H9 (cell line): ENCODE measurements at regions not wholly inside any gene's neighbourhood (a gene's known extent, or its start where the extent isn't known, plus 50 kb on each side); places are given as distances from the start of the nearest gene placed in this dataset.
A peak's percentile ranks its signal among the peaks of the same experiment; 100 is the strongest.

Experiments
- DNase-seq: peaks from one replicate; pipeline ENCODE4 v3.0.0-alpha.2; 2017
- H2AFZ ChIP-seq: one replicate; pipeline ENCODE4 v1.6.1; 2013; ENCODE audit warnings: mild to moderate bottlenecking, low read length, control low read depth, moderate library complexity
- H2AK5ac ChIP-seq: 2 replicates; pipeline ENCODE4 v1.6.1; 2013; ENCODE audit warnings: low read length, control low read depth, mixed read lengths; ENCODE audit not compliant: insufficient read length
- H2BK120ac ChIP-seq: one replicate; pipeline ENCODE4 v1.6.1; 2013; ENCODE audit warnings: low read depth, mild to moderate bottlenecking, low read length, control low read depth, inconsistent platforms; ENCODE audit not compliant: poor library complexity, severe bottlenecking
- H2BK12ac ChIP-seq: 2 replicates; pipeline ENCODE4 v1.6.1; 2013; ENCODE audit warnings: low read length, control low read depth, mixed read lengths, low read depth; ENCODE audit not compliant: insufficient read length
- H2BK15ac ChIP-seq: 2 replicates; pipeline ENCODE4 v1.6.1; 2013; ENCODE audit warnings: low read depth, low read length, control low read depth
- H2BK20ac ChIP-seq: one replicate; pipeline ENCODE4 v1.6.1; 2013; ENCODE audit warnings: low read depth, mild to moderate bottlenecking, low read length, control low read depth, inconsistent platforms; ENCODE audit not compliant: poor library complexity, severe bottlenecking
- H2BK5ac ChIP-seq: 2 replicates; pipeline ENCODE4 v1.6.1; 2013; ENCODE audit warnings: low read length, control low read depth, mixed read lengths; ENCODE audit not compliant: insufficient read length
- H3K14ac ChIP-seq: 2 replicates; pipeline ENCODE4 v1.6.1; 2013; ENCODE audit warnings: low read length, control low read depth; ENCODE audit not compliant: insufficient read depth
- H3K18ac ChIP-seq: 2 replicates; pipeline ENCODE4 v1.6.1; 2013; ENCODE audit warnings: low read depth, mild to moderate bottlenecking, mixed read lengths, low read length, control low read depth; ENCODE audit not compliant: insufficient read length
- H3K23ac ChIP-seq: 2 replicates; pipeline ENCODE4 v1.6.1; 2013; ENCODE audit warnings: low read length, control low read depth, mixed read lengths, low read depth; ENCODE audit not compliant: insufficient read length
- H3K23me2 ChIP-seq: 2 replicates; pipeline ENCODE4 v1.6.1; 2013; ENCODE audit warnings: low read depth, mild to moderate bottlenecking, mixed read lengths, low read length, control low read depth; ENCODE audit not compliant: insufficient read length, poor library complexity, severe bottlenecking
- H3K27ac ChIP-seq: 2 replicates; pipeline ENCODE4 v1.5.1; 2013; ENCODE audit warnings: low read length, control low read depth, mixed read lengths, low read depth; ENCODE audit not compliant: insufficient read length
- H3K27me3 ChIP-seq: 2 replicates; pipeline ENCODE4 v1.6.1; 2013; ENCODE audit warnings: low read length, control low read depth, inconsistent platforms; ENCODE audit not compliant: insufficient read depth
- H3K4ac ChIP-seq: 2 replicates; pipeline ENCODE4 v1.6.1; 2013; ENCODE audit warnings: low read depth, mild to moderate bottlenecking, control low read depth, inconsistent platforms, low read length, moderate library complexity
- H3K4me1 ChIP-seq: 2 replicates; pipeline ENCODE4 v1.6.1; 2013; ENCODE audit warnings: low read length, control low read depth, inconsistent platforms; ENCODE audit not compliant: insufficient read depth
- H3K4me2 ChIP-seq: 2 replicates; pipeline ENCODE4 v1.6.1; 2013; ENCODE audit warnings: low read length, control low read depth, mixed read lengths; ENCODE audit not compliant: insufficient read length, insufficient read depth
- H3K56ac ChIP-seq: 2 replicates; pipeline ENCODE4 v1.6.1; 2013; ENCODE audit warnings: low read depth, mild to moderate bottlenecking, mixed read lengths, low read length, control low read depth; ENCODE audit not compliant: insufficient read length
- H3K79me1 ChIP-seq: 2 replicates; pipeline ENCODE4 v1.6.1; 2013; ENCODE audit warnings: low read depth, mild to moderate bottlenecking, moderate library complexity, low read length, control low read depth, inconsistent platforms; ENCODE audit not compliant: insufficient read depth, poor library complexity, severe bottlenecking
- H3K79me2 ChIP-seq: 2 replicates; pipeline ENCODE4 v1.6.1; 2013; ENCODE audit warnings: low read length, control low read depth, inconsistent platforms; ENCODE audit not compliant: insufficient read depth
- H3K9ac ChIP-seq: 2 replicates; pipeline ENCODE4 v1.6.1; 2013; ENCODE audit warnings: low read length, control low read depth, mixed read lengths; ENCODE audit not compliant: insufficient read length; ENCODE audit errors: extremely low read depth
- H3K9me3 ChIP-seq: one replicate; pipeline ENCODE4 v1.6.1; 2013; ENCODE audit warnings: low read depth, low read length, inconsistent platforms; ENCODE audit not compliant: control insufficient read depth
- H3T11ph ChIP-seq: one replicate; pipeline ENCODE4 v1.6.1; 2013; ENCODE audit warnings: mild to moderate bottlenecking, low read length, control low read depth, inconsistent platforms
- H4K20me1 ChIP-seq: one replicate; pipeline ENCODE4 v1.6.1; 2013; ENCODE audit not compliant: control insufficient read depth, insufficient read length, insufficient read depth
- H4K5ac ChIP-seq: 2 replicates; pipeline ENCODE4 v1.6.1; 2013; ENCODE audit warnings: low read depth, mild to moderate bottlenecking, mixed read lengths, low read length, control low read depth; ENCODE audit not compliant: insufficient read length
- H4K8ac ChIP-seq: replicated peaks from 2 replicates; pipeline ENCODE4 v1.6.1; 2013; ENCODE audit warnings: low read length, control low read depth, mixed read lengths, low read depth; ENCODE audit not compliant: insufficient read length
- H4K91ac ChIP-seq: 2 replicates; pipeline ENCODE4 v1.6.1; 2013; ENCODE audit warnings: low read depth, mild to moderate bottlenecking, moderate library complexity, mixed read lengths, low read length, control low read depth; ENCODE audit not compliant: insufficient read length
- H3K27ac Mint-ChIP-seq, 3 experiments: 2 replicates in 2 of 3; 3 replicates in 1 of 3; pipeline ENCODE4 v1.8.0; 2020 to 2021; ENCODE audit warnings: mixed read lengths in 3 of 3, mild to moderate bottlenecking in 1 of 3, moderate library complexity in 1 of 3
- H3K27me3 Mint-ChIP-seq: 2 replicates; pipeline ENCODE4 v1.8.0; 2021; ENCODE audit warnings: low read depth, mild to moderate bottlenecking, moderate library complexity, mixed read lengths
- H3K36me3 Mint-ChIP-seq, 3 experiments: 2 replicates in 2 of 3; 3 replicates in 1 of 3; pipeline ENCODE4 v1.8.0; 2020 to 2021; ENCODE audit warnings: low read depth in 3 of 3, mixed read lengths in 3 of 3; ENCODE audit not compliant: insufficient read depth in 1 of 3
- H3K4me1 Mint-ChIP-seq, 2 experiments: 2 replicates each; pipeline ENCODE4 v1.8.0; 2020; ENCODE audit warnings: mixed read lengths in 2 of 2
- H3K4me3 Mint-ChIP-seq, 2 experiments: 2 replicates in 1 of 2; 3 replicates in 1 of 2; pipeline ENCODE4 v1.8.0; 2020 to 2021; ENCODE audit warnings: mild to moderate bottlenecking in 2 of 2, mixed read lengths in 2 of 2, moderate library complexity in 1 of 2
- H3K9me3 Mint-ChIP-seq, 2 experiments: 2 replicates in 1 of 2; 3 replicates in 1 of 2; pipeline ENCODE4 v1.8.0; 2020; ENCODE audit warnings: mild to moderate bottlenecking in 2 of 2, mixed read lengths in 2 of 2, moderate library complexity in 1 of 2
- CTCF ChIP-seq: fragments of 200-600 bp; sonication (generic); conservative IDR thresholded peaks from 3 replicates; pipeline ENCODE4 v1.8.0; 2021; ENCODE audit warnings: antibody characterized with exemption, mild to moderate bottlenecking
- WGBS: extraction: QIAGEN DNeasy Blood & Tissue Kit; methylation state at CpG from one replicate; pipeline ENCODE4 v1.1.7; 2013; ENCODE audit warnings: missing lambda C conversion rate, low lambda C conversion rate, mixed read lengths; ENCODE audit not compliant: insufficient read length; ENCODE audit errors: extremely low coverage; 5-methylcytosine and 5-hydroxymethylcytosine counted together

DNA sequence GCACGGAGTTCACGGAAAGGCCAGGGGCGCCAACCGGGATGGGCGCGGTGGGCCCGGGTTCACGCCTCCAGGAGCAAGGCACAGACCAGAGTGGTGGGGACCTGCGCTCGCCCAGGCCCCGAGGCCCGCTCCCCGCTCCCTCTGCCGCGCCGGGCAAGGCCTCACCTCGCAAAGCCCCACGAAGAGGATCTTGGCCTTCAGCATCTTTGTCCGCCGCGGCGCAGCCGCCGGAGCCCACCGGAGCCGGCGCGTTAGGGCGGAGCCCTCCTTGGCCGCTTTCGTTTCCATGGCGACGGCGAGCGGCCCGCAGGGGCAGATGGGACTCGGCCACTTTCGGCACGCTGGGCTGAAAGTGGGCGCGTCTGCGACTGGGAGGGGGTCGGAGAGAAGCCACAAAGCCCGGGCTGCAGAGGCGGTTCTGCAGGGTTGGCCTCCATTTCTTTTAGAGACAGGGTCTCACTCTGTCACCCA, 944.4 kb upstream of the ZNF722 start:
- Histone ChIP-seq H2BK5ac (no peak overlapping the region), H3K23me2 (peaks cover 5% of the 10 kb centered on the region), H2BK12ac (no peak overlapping the region), H3K79me2 (no peaks in the 10 kb centered on the region), H3T11ph (no peak overlapping the region), H2AK5ac (no peak overlapping the region), H3K23ac (no peak overlapping the region), H3K79me1 (no peaks in the 10 kb centered on the region), H3K27me3 (no peaks in the 10 kb centered on the region), H3K18ac (no peak overlapping the region), H3K14ac (no peak overlapping the region), H4K5ac (no peak overlapping the region), H3K4me2 (no peak overlapping the region), H2AFZ (no peak overlapping the region), H3K9ac (no peak overlapping the region), H3K9me3 (peaks cover 100% of the 10 kb centered on the region), H3K56ac (no peak overlapping the region), H2BK15ac (peak overlapping the region; percentile 68; the same call in 1 of the 2 replicates), H2BK20ac (no peak overlapping the region), H3K4me1 (no peaks in the 10 kb centered on the region), H3K27ac (no peak overlapping the region), H3K4ac (no peak overlapping the region), H4K20me1 (no peaks in the 10 kb centered on the region), H4K8ac (no peak overlapping the region), H2BK120ac (no peak overlapping the region), H4K91ac (no peak overlapping the region)
- H3K27me3 Mint-ChIP-seq, result peaks cover 9% of the 10 kb centered on the region
- H3K27ac Mint-ChIP-seq, result no peak overlapping the region
- peaks cover 17 to 49% (median 25%) of the 10 kb centered on the region in 3 experiments; a peak in 6 of 7 replicates for H3K36me3 Mint-ChIP-seq
- DNase-seq, result no peak
- TF ChIP-seq CTCF, result no peak
- peaks cover 44 to 48% of the 10 kb centered on the region in 2 experiments for H3K9me3 Mint-ChIP-seq
- H3K4me1 Mint-ChIP-seq, result no peaks in the 10 kb centered on the region
- WGBS, result no CpG with 5 or more reads among the region's 45 CpGs
- no peak overlapping the region for H3K4me3 Mint-ChIP-seq
